Tibial artery (tissue), 4 donors: ENCODE measurements at regions not wholly inside any gene's neighbourhood (a gene's known extent, or its start where the extent isn't known, plus 50 kb on each side); places are given as distances from the start of the nearest gene placed in this dataset.

Source experiments
- DNase-seq, 2 donors: peaks; one replicate each; pipeline ENCODE4 v3.0.0-alpha.2; 2019
- H3K27ac ChIP-seq, 2 donors: fragments of 200-600 bp; sonication (generic) in 1 of 2; 1 replicate in 1 of 2; 2 replicates in 1 of 2; pipeline ENCODE4 v1.5.1; 2018 to 2019; ENCODE audit warnings: mild to moderate bottlenecking in 1 of 2
- H3K27me3 ChIP-seq, 2 donors: fragments of 200-600 bp; sonication (generic) in 1 of 2; one replicate each; pipeline versions ENCODE4 v1.5.1 to v1.6.0; 2016 to 2019
- H3K36me3 ChIP-seq, 3 donors: fragments of 200-600 bp; sonication (generic) in 2 of 3; one replicate each; pipeline ENCODE4 v1.5.1; 2016 to 2019; ENCODE audit warnings: mild to moderate bottlenecking in 2 of 3
- H3K4me1 ChIP-seq, 4 donors: fragments of 200-600 bp; sonication (generic) in 2 of 4; 1 replicate in 3 of 4; 2 replicates in 1 of 4; pipeline ENCODE4 v1.5.1; 2016 to 2019
- H3K4me3 ChIP-seq, 2 donors: fragments of 200-600 bp; sonication (generic) in 1 of 2; 1 replicate in 1 of 2; 2 replicates in 1 of 2; pipeline ENCODE4 v1.5.1; 2018 to 2019; ENCODE audit warnings: mild to moderate bottlenecking in 2 of 2
- H3K9me3 ChIP-seq, 3 donors: fragments of 200-600 bp; sonication (generic) in 1 of 3; one replicate each; pipeline ENCODE4 v1.5.1; 2016 to 2019
- CTCF ChIP-seq, 2 experiments: fragments of 200-600 bp in 1 of 2; fragments of 450-650 bp in 1 of 2; IDR thresholded peaks; one replicate each; pipeline ENCODE4 v1.5.1; 2017 to 2019; ENCODE audit warnings: antibody characterized with exemption in 2 of 2, mild to moderate bottlenecking in 1 of 2, moderate library complexity in 1 of 2
- intact Hi-C: fragments of 100-400 bp; cut with DNase I; formaldehyde crosslinking; loops from one replicate; pipeline ENCODE4 v1.15.0; 2023; ENCODE audit warnings: low total_unique reads

- H3K36me3 ChIP-seq: no peaks in the 10 kb centered on the region
- intact Hi-C loops: no loop called here
- no peaks in the 10 kb centered on the region for H3K27me3 ChIP-seq
- TF ChIP-seq CTCF (IDR thresholded peaks at IDR 0.05): no peak
- H3K4me3 ChIP-seq: no peak overlapping the region
- peaks cover 0 to 30% (median 5%) of the 10 kb centered on the region in 4 donors for H3K4me1 ChIP-seq
- no peak for DNase-seq
- H3K27ac ChIP-seq: no peak overlapping the region
- H3K9me3 ChIP-seq: no peaks in the 10 kb centered on the region
Observed at GRCh38 chr2:216808805-216809425, 50.9 kb downstream of the TNP1 start.

GRCh38 chr2:216807857-216808272, 52.0 kb downstream of the TNP1 start:
- H3K4me3 ChIP-seq: no peak overlapping the region
- no peaks in the 10 kb centered on the region for H3K36me3 ChIP-seq
- H3K9me3 ChIP-seq: no peaks in the 10 kb centered on the region
- H3K27me3 ChIP-seq: no peaks in the 10 kb centered on the region
- DNase-seq: no peak
- peaks cover 0 to 41% (median 12%) of the 10 kb centered on the region in 4 donors for H3K4me1 ChIP-seq
- TF ChIP-seq CTCF (IDR thresholded peaks at IDR 0.05): no peak
- intact Hi-C loops: no loop called here
- H3K27ac ChIP-seq: no peak overlapping the region

- no peaks in the 10 kb centered on the region for H3K36me3 ChIP-seq
Observed at GRCh38 chr2:216804357-216805350, 55.2 kb downstream of the TNP1 start.

GRCh38 chr2:216803791-216804190, 56.1 kb downstream of the TNP1 start:
- peak; percentile 42 to 88 for DNase-seq
- peak overlapping the region; percentile 72 to 74 for H3K27ac ChIP-seq
- TF ChIP-seq CTCF (IDR thresholded peaks at IDR 0.05): no peak
- no peaks in the 10 kb centered on the region for H3K9me3 ChIP-seq
- H3K27me3 ChIP-seq: no peaks in the 10 kb centered on the region
- no peaks in the 10 kb centered on the region for H3K36me3 ChIP-seq
- no peak overlapping the region for H3K4me3 ChIP-seq
- intact Hi-C loops: no loop called here
- peaks cover 0 to 65% (median 42%) of the 10 kb centered on the region in 4 donors for H3K4me1 ChIP-seq

More at GRCh38 chr2:216804357-216805350, 55.2 kb downstream of the TNP1 start:
- DNase-seq: peak in 1 of 2 donors; percentile 78
- no peak overlapping the region for H3K4me3 ChIP-seq
- peak overlapping the region; percentile 72 to 74 for H3K27ac ChIP-seq
- TF ChIP-seq CTCF (IDR thresholded peaks at IDR 0.05): no peak
- H3K9me3 ChIP-seq: no peaks in the 10 kb centered on the region
- H3K4me1 ChIP-seq: peaks cover 0 to 59% (median 37%) of the 10 kb centered on the region in 4 donors
- intact Hi-C loops: no loop called here
- no peaks in the 10 kb centered on the region for H3K27me3 ChIP-seq

GRCh38 chr2:216802516-216803215, 57.2 kb downstream of the TNP1 start:
- Histone ChIP-seq H3K36me3 (no peaks in the 10 kb centered on the region), H3K27me3 (no peaks in the 10 kb centered on the region), H3K9me3 (no peaks in the 10 kb centered on the region), H3K4me1 (peaks cover 0 to 65% (median 42%) of the 10 kb centered on the region in 4 donors), H3K4me3 (no peak overlapping the region), H3K27ac (peak overlapping the region; percentile 72 to 74)
- DNase-seq: no peak
- intact Hi-C loops: no loop called here
- TF ChIP-seq CTCF (IDR thresholded peaks at IDR 0.05): no peak
